OCI-LY3 (cell line): ENCODE measurements at regions not wholly inside any gene's neighbourhood (a gene's known extent, or its start where the extent isn't known, plus 50 kb on each side); places are given as distances from the start of the nearest gene placed in this dataset.

ENCODE experiments used
- H2AFZ ChIP-seq: fragments of 200-600, 300-600 bp; shearing (Covaris generic); 2 replicates; pipeline ENCODE4 v1.6.0; 2014; ENCODE audit warnings: antibody characterized with exemption, low read depth, low read length
- H3K27ac ChIP-seq: fragments of 200-600, 300-600 bp; sonication (generic); 2 replicates; pipeline ENCODE4 v1.5.1; 2014; ENCODE audit warnings: mild to moderate bottlenecking, low read length, moderate library complexity, mixed read lengths
- H3K27me3 ChIP-seq: fragments of 200-600, 300-600 bp; sonication (generic); 2 replicates; pipeline ENCODE4 v1.6.1; 2014; ENCODE audit warnings: low read depth, low read length, mixed read lengths
- H3K36me3 ChIP-seq: fragments of 200-600, 300-600 bp; sonication (generic); replicated peaks from 2 replicates; pipeline ENCODE3; 2014; ENCODE audit warnings: low read depth, low read length, mixed read lengths
- H3K4me1 ChIP-seq: fragments of 300-600, 200-600 bp; sonication (generic); 2 replicates; pipeline ENCODE4 v1.6.1; 2014; ENCODE audit warnings: low read length, mixed read lengths
- H3K4me2 ChIP-seq: fragments of 200-600, 300-600 bp; sonication (generic); 2 replicates; pipeline ENCODE4 v1.6.1; 2014; ENCODE audit warnings: low read length, mixed read lengths
- H3K4me3 ChIP-seq: fragments of 300-600, 200-600 bp; sonication (generic); 2 replicates; pipeline ENCODE4 v1.5.1; 2014; ENCODE audit warnings: antibody characterized with exemption, mild to moderate bottlenecking, low read length, moderate library complexity
- H3K79me2 ChIP-seq: fragments of 300-600, 200-600 bp; shearing (Covaris generic); 2 replicates; pipeline ENCODE4 v1.6.1; 2014; ENCODE audit warnings: mild to moderate bottlenecking, low read length, mixed read lengths
- H3K9ac ChIP-seq: fragments of 300-600, 200-600 bp; shearing (Covaris generic); 2 replicates; pipeline ENCODE4 v1.6.0; 2014; ENCODE audit warnings: mild to moderate bottlenecking, low read length, moderate library complexity
- H3K9me3 ChIP-seq: fragments of 200-600, 300-600 bp; shearing (Covaris generic); 2 replicates; pipeline ENCODE4 v1.6.1; 2014; ENCODE audit warnings: low read length, mixed read lengths; ENCODE audit not compliant: insufficient read depth
- H4K20me1 ChIP-seq: fragments of 200-600, 300-600 bp; sonication (generic); 2 replicates; pipeline ENCODE4 v1.6.1; 2016; ENCODE audit warnings: low read length, mixed read lengths; ENCODE audit not compliant: insufficient read depth
- EZH2phosphoT487 ChIP-seq: fragments of 200-600 bp; shearing (Covaris generic); IDR thresholded peaks from 2 replicates; pipeline ENCODE4 v1.6.1; 2018; ENCODE audit warnings: antibody characterized with exemption, mixed run types, low read depth
- TF ChIP-seq, protein P1 (sequence below): fragments of 200-600, 300-600 bp; sonication (generic); IDR thresholded peaks from 2 replicates; pipeline ENCODE4 v1.5.1; 2014; ENCODE audit warnings: antibody characterized with exemption, low read length, low read depth

- Histone ChIP-seq H3K4me3 (no peak overlapping the region), H3K4me2 (no peak overlapping the region), H4K20me1 (no peaks in the 10 kb centered on the region), H3K79me2 (no peaks in the 10 kb centered on the region), H3K36me3 (no peaks in the 10 kb centered on the region), H3K27ac (no peak overlapping the region), H3K9ac (no peak overlapping the region), H3K4me1 (no peaks in the 10 kb centered on the region), H3K9me3 (peaks cover 9% of the 10 kb centered on the region; the same call in 1 of the 2 replicates), H2AFZ (no peak overlapping the region), H3K27me3 (no peaks in the 10 kb centered on the region)
- TF ChIP-seq, protein P1, sequence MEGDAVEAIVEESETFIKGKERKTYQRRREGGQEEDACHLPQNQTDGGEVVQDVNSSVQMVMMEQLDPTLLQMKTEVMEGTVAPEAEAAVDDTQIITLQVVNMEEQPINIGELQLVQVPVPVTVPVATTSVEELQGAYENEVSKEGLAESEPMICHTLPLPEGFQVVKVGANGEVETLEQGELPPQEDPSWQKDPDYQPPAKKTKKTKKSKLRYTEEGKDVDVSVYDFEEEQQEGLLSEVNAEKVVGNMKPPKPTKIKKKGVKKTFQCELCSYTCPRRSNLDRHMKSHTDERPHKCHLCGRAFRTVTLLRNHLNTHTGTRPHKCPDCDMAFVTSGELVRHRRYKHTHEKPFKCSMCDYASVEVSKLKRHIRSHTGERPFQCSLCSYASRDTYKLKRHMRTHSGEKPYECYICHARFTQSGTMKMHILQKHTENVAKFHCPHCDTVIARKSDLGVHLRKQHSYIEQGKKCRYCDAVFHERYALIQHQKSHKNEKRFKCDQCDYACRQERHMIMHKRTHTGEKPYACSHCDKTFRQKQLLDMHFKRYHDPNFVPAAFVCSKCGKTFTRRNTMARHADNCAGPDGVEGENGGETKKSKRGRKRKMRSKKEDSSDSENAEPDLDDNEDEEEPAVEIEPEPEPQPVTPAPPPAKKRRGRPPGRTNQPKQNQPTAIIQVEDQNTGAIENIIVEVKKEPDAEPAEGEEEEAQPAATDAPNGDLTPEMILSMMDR, result no peak
- TF ChIP-seq EZH2phosphoT487, result no peak
Measured at GRCh38 chr12:67818459-67818903, 169.9 kb downstream of the DYRK2 start.

- Histone ChIP-seq H3K9ac (no peak overlapping the region), H2AFZ (no peak overlapping the region), H3K9me3 (peaks cover 9% of the 10 kb centered on the region; the same call in 1 of the 2 replicates), H3K27me3 (no peaks in the 10 kb centered on the region), H3K4me3 (no peak overlapping the region), H3K79me2 (no peaks in the 10 kb centered on the region), H3K36me3 (no peaks in the 10 kb centered on the region), H3K4me2 (no peak overlapping the region), H3K27ac (no peak overlapping the region), H3K4me1 (no peaks in the 10 kb centered on the region), H4K20me1 (no peaks in the 10 kb centered on the region)
- TF ChIP-seq, protein P1, result no peak
- no peak for TF ChIP-seq EZH2phosphoT487
Measured at GRCh38 chr12:67819902-67820301, 169.3 kb upstream of the IFNG-AS1 start.

DNA sequence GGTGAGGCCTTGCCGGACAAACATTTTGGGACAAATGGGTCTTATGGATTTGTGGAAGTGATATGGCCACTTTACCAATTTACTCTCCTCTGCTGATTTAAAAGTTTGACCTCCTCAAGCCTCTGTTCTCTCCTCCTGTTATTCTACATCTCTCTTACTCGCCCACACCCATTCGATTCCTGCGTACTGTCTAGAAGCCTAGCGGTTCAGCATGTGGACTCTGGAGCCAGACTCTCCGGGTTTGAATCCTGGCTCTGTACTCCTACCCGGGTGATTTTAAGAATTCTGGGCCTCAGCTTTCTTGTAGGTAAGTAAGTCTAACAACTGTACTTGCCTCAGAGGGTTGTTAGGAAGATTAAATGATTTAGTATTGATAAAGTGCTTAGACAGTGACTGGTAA is 168.6 kb upstream of the IFNG-AS1 start:
- H3K9me3 ChIP-seq, result peaks cover 9% of the 10 kb centered on the region; the same call in 1 of the 2 replicates
- TF ChIP-seq EZH2phosphoT487, result no peak
- no peak overlapping the region for H3K27ac ChIP-seq
- H4K20me1 ChIP-seq, result no peaks in the 10 kb centered on the region
- H3K79me2 ChIP-seq, result no peaks in the 10 kb centered on the region
- H3K9ac ChIP-seq, result no peak overlapping the region
- H2AFZ ChIP-seq, result no peak overlapping the region
- no peak overlapping the region for H3K4me3 ChIP-seq
- H3K36me3 ChIP-seq, result no peaks in the 10 kb centered on the region
- H3K4me2 ChIP-seq, result no peak overlapping the region
- no peaks in the 10 kb centered on the region for H3K27me3 ChIP-seq
- H3K4me1 ChIP-seq, result no peaks in the 10 kb centered on the region

DNA sequence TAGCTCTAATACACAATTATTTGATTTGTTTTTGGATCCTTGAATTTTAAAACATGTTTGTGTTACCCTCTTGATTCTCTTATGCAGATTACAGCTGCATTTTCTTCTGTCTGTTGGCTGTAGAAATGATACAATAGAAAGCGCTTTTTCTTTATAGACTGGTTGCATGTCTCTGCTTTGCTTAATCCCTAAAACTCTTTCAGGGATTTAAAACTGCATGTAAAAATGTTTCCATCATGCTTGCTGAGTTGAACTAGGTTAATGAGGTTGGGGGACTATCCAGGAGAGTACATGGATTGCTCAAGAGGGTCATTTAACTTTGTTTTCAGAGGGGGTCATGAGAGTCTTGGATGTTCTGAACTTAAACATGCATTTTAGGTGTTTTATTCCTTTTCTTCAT is 166.4 kb upstream of the IFNG-AS1 start:
- Histone ChIP-seq H4K20me1 (no peaks in the 10 kb centered on the region), H3K4me3 (no peak overlapping the region), H3K9ac (no peak overlapping the region), H3K36me3 (no peaks in the 10 kb centered on the region), H3K27me3 (no peaks in the 10 kb centered on the region), H3K27ac (no peak overlapping the region), H3K4me2 (no peak overlapping the region), H3K4me1 (no peaks in the 10 kb centered on the region), H3K9me3 (no peaks in the 10 kb centered on the region), H2AFZ (no peak overlapping the region), H3K79me2 (no peaks in the 10 kb centered on the region)
- TF ChIP-seq, protein P1, result no peak
- TF ChIP-seq EZH2phosphoT487, result no peak
